Liver (tissue), 8 donors: ENCODE measurements at regions not wholly inside any gene's neighbourhood (a gene's known extent, or its start where the extent isn't known, plus 50 kb on each side); places are given as distances from the start of the nearest gene placed in this dataset.

Experiments
- DNase-seq: peaks from one replicate; pipeline ENCODE4 v3.0.0-alpha.2; 2017; ENCODE audit warnings: low spot score
- H3K27ac ChIP-seq, 2 donors: one replicate each; pipeline ENCODE4 v1.7.0; 2013; ENCODE audit warnings: inconsistent platforms in 2 of 2, low read length in 2 of 2, control low read depth in 1 of 2, low read depth in 1 of 2, mild to moderate bottlenecking in 1 of 2
- H3K27me3 ChIP-seq, 4 donors: one replicate each; pipeline versions ENCODE4 v1.6.1 to v1.7.0; 2013; ENCODE audit warnings: low read length in 3 of 4, inconsistent platforms in 1 of 4, mild to moderate bottlenecking in 1 of 4, moderate library complexity in 1 of 4; ENCODE audit not compliant: control insufficient read depth in 4 of 4, insufficient read depth in 4 of 4
- H3K36me3 ChIP-seq, 4 donors: one replicate each; pipeline versions ENCODE4 v1.6.1 to v1.7.0; 2013; ENCODE audit warnings: low read length in 3 of 4, mild to moderate bottlenecking in 3 of 4, low read depth in 1 of 4, moderate library complexity in 1 of 4; ENCODE audit not compliant: control insufficient read depth in 4 of 4, insufficient read depth in 3 of 4
- H3K4me1 ChIP-seq, 4 donors: one replicate each; pipeline versions ENCODE4 v1.6.1 to v1.7.0; 2013; ENCODE audit warnings: low read length in 3 of 4, mild to moderate bottlenecking in 3 of 4, moderate library complexity in 1 of 4; ENCODE audit not compliant: control insufficient read depth in 4 of 4, insufficient read depth in 4 of 4
- H3K4me3 ChIP-seq, 3 donors: one replicate each; pipeline versions ENCODE4 v1.6.1 to v1.7.0; 2013; ENCODE audit warnings: low read length in 3 of 3, control low read depth in 1 of 3, low read depth in 1 of 3, mild to moderate bottlenecking in 1 of 3
- H3K9ac ChIP-seq, 2 donors: one replicate each; pipeline ENCODE4 v1.7.0; 2013; ENCODE audit warnings: low read length in 2 of 2, mild to moderate bottlenecking in 2 of 2, moderate library complexity in 2 of 2, control low read depth in 1 of 2, low read depth in 1 of 2
- H3K9me3 ChIP-seq, 4 donors: one replicate each; pipeline versions ENCODE4 v1.6.1 to v1.7.0; 2013; ENCODE audit warnings: low read length in 3 of 4; ENCODE audit not compliant: control insufficient read depth in 4 of 4
- EGR1 ChIP-seq, 2 donors: IDR thresholded peaks; 2 replicates each; pipeline ENCODE4 v1.6.1; 2016 to 2018; ENCODE audit warnings: antibody characterized with exemption in 2 of 2, low read depth in 2 of 2
- FOXA1 ChIP-seq: IDR thresholded peaks from 2 replicates; pipeline ENCODE4 v1.6.1; 2016; ENCODE audit warnings: antibody characterized with exemption
- FOXA2 ChIP-seq: IDR thresholded peaks from 2 replicates; pipeline ENCODE4 v1.6.1; 2016; ENCODE audit warnings: antibody characterized with exemption
- GABPA ChIP-seq, 2 donors: IDR thresholded peaks in 1 of 2; conservative IDR thresholded peaks in 1 of 2; 2 replicates each; pipeline ENCODE4 v1.6.1; 2016; ENCODE audit warnings: antibody characterized with exemption in 2 of 2, mild to moderate bottlenecking in 1 of 2, moderate library complexity in 1 of 2
- HNF4A ChIP-seq, 2 donors: conservative IDR thresholded peaks; 2 replicates each; pipeline ENCODE4 v1.6.1; 2016; ENCODE audit warnings: antibody characterized with exemption in 2 of 2, mild to moderate bottlenecking in 2 of 2
- HNF4G ChIP-seq: IDR thresholded peaks from 2 replicates; pipeline ENCODE4 v1.6.1; 2016; ENCODE audit warnings: antibody characterized with exemption
- JUND ChIP-seq, 2 donors: IDR thresholded peaks; 2 replicates each; pipeline ENCODE4 v1.6.1; 2016; ENCODE audit warnings: antibody characterized with exemption in 2 of 2
- NR2F2 ChIP-seq: IDR thresholded peaks from 2 replicates; pipeline ENCODE4 v1.6.1; 2016; ENCODE audit warnings: antibody characterized with exemption
- RAD21 ChIP-seq, 2 donors: IDR thresholded peaks; 2 replicates each; pipeline ENCODE4 v1.6.1; 2016; ENCODE audit warnings: antibody characterized with exemption in 2 of 2, mild to moderate bottlenecking in 2 of 2
- REST ChIP-seq: IDR thresholded peaks from 2 replicates; pipeline ENCODE4 v1.6.1; 2016; ENCODE audit warnings: antibody characterized with exemption, mild to moderate bottlenecking
- RXRA ChIP-seq, 2 donors: IDR thresholded peaks; 2 replicates each; pipeline ENCODE4 v1.6.1; 2017 to 2018; ENCODE audit warnings: antibody characterized with exemption in 2 of 2, mild to moderate bottlenecking in 1 of 2
- SP1 ChIP-seq: IDR thresholded peaks from 2 replicates; pipeline ENCODE4 v1.6.1; 2018; ENCODE audit warnings: antibody characterized with exemption, mild to moderate bottlenecking
- TAF1 ChIP-seq: conservative IDR thresholded peaks from 2 replicates; pipeline ENCODE4 v1.6.1; 2016; ENCODE audit warnings: antibody characterized with exemption, mild to moderate bottlenecking
- YY1 ChIP-seq: IDR thresholded peaks from 2 replicates; pipeline ENCODE4 v1.6.1; 2016; ENCODE audit warnings: antibody characterized with exemption, mild to moderate bottlenecking
- ZBTB33 ChIP-seq: IDR thresholded peaks from 2 replicates; pipeline ENCODE4 v1.6.1; 2016; ENCODE audit warnings: antibody characterized with exemption
- WGBS: extraction: QIAGEN DNeasy Blood & Tissue Kit; methylation state at CpG from one replicate; pipeline ENCODE4 v1.1.7; 2013; 5-methylcytosine and 5-hydroxymethylcytosine counted together
- TF ChIP-seq, protein P1 (sequence below): IDR thresholded peaks from 2 replicates; pipeline ENCODE4 v1.6.1; 2016; ENCODE audit warnings: antibody characterized with exemption
- TF ChIP-seq, protein P2 (sequence below): fragments of 150-350 bp; IDR thresholded peaks from 2 replicates; pipeline ENCODE4 v1.5.1; 2017; ENCODE audit warnings: improper control_type of control experiment, low read depth, low read length; ENCODE audit not compliant: missing input control
- TF ChIP-seq, protein P3 (sequence below): IDR thresholded peaks from 2 replicates; pipeline ENCODE4 v1.6.1; 2016; ENCODE audit warnings: antibody characterized with exemption
- donor health status: healthy.
- donor health status: healthy.
- donor health status: healthy.
- donor health status: healthy.
- donor health status: healthy.

DNA sequence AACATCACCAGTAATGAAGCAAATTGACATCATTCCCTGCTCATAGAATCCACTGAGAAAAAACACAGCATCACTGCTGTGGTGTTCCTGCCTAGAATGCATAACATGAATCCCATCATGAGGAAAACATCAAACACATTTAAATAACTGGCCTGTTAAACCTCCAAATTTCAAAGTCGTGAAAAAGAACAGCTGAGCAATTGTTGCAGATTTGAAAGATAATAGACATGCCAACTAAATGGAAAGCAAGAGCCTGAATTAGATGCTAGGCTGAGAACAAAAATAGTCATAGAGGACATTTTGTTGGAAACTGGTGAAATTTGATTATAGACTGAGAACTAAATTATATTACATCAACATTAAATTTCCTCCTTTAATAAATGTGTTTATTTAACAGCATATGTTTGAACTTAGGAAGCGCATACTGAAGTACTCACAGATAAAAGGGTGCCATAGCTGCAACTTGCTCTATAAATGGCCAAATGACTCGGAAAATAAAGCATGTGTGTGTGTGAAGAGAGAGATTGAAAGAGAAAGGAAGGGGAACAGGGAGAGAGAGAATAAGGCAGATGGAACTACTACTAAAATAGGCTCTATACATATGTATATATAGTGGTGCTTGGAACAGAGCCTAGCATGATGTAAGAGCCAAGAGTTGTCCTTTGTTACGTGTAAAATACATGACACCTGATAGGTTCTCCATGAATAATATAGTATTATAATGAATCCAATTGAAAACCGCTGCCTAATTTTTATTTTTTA lies 305.0 kb upstream of the MON1B start:
- 82% methylated on average over 5 of the region's 5 CpGs for WGBS
- no peaks in the 10 kb centered on the region for H3K36me3 ChIP-seq
- DNase-seq, result no peak
- no peaks in the 10 kb centered on the region for H3K27me3 ChIP-seq
- no peak overlapping the region for H3K27ac ChIP-seq
- H3K9ac ChIP-seq, result no peak overlapping the region
- H3K9me3 ChIP-seq, result no peaks in the 10 kb centered on the region
- no peaks in the 10 kb centered on the region for H3K4me1 ChIP-seq
- TF ChIP-seq FOXA2, result no peak
- no peak for TF ChIP-seq ZBTB33
- no peak for TF ChIP-seq SP1
- no peak for TF ChIP-seq GABPA (IDR thresholded peaks at IDR 0.05 in 1 of 2, conservative IDR thresholded peaks at IDR 0.05 in 1 of 2)
- TF ChIP-seq RXRA (IDR thresholded peaks at IDR 0.05), result no peak
- no peak for TF ChIP-seq TAF1
- no peak for TF ChIP-seq FOXA1
- TF ChIP-seq, protein P1, sequence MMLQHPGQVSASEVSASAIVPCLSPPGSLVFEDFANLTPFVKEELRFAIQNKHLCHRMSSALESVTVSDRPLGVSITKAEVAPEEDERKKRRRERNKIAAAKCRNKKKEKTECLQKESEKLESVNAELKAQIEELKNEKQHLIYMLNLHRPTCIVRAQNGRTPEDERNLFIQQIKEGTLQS, result no peak
- TF ChIP-seq JUND (IDR thresholded peaks at IDR 0.05), result no peak
- TF ChIP-seq HNF4A (conservative IDR thresholded peaks at IDR 0.05), result no peak
- TF ChIP-seq RAD21 (IDR thresholded peaks at IDR 0.05), result no peak
- no peak for TF ChIP-seq NR2F2
- no peak for TF ChIP-seq EGR1 (IDR thresholded peaks at IDR 0.05; ENCODE audit: low read depth in 2 of 2)
- TF ChIP-seq, protein P2, sequence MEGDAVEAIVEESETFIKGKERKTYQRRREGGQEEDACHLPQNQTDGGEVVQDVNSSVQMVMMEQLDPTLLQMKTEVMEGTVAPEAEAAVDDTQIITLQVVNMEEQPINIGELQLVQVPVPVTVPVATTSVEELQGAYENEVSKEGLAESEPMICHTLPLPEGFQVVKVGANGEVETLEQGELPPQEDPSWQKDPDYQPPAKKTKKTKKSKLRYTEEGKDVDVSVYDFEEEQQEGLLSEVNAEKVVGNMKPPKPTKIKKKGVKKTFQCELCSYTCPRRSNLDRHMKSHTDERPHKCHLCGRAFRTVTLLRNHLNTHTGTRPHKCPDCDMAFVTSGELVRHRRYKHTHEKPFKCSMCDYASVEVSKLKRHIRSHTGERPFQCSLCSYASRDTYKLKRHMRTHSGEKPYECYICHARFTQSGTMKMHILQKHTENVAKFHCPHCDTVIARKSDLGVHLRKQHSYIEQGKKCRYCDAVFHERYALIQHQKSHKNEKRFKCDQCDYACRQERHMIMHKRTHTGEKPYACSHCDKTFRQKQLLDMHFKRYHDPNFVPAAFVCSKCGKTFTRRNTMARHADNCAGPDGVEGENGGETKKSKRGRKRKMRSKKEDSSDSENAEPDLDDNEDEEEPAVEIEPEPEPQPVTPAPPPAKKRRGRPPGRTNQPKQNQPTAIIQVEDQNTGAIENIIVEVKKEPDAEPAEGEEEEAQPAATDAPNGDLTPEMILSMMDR, result no peak
- no peak for TF ChIP-seq YY1
- TF ChIP-seq REST, result no peak
- no peak for TF ChIP-seq HNF4G
- TF ChIP-seq, protein P3, sequence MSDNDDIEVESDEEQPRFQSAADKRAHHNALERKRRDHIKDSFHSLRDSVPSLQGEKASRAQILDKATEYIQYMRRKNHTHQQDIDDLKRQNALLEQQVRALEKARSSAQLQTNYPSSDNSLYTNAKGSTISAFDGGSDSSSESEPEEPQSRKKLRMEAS, result no peak
- H3K4me3 ChIP-seq, result no peak overlapping the region
